SU-DHL-6 (cell line): ENCODE measurements at regions not wholly inside any gene's neighbourhood (a gene's known extent, or its start where the extent isn't known, plus 50 kb on each side); places are given as distances from the start of the nearest gene placed in this dataset.

Experiments used
- H2AFZ ChIP-seq: fragments of 200-600 bp; sonication (generic); 2 replicates; pipeline ENCODE4 v1.6.1; 2014; ENCODE audit warnings: low read depth, mild to moderate bottlenecking, moderate library complexity, mixed read lengths, antibody characterized with exemption, low read length; ENCODE audit not compliant: severe bottlenecking
- H3F3A ChIP-seq: fragments of 200-600 bp; shearing (Covaris generic); 2 replicates; pipeline ENCODE4 v1.6.0; 2016; ENCODE audit warnings: antibody characterized with exemption, mild to moderate bottlenecking; ENCODE audit not compliant: insufficient read depth
- H3K27ac ChIP-seq: fragments of 200-600 bp; sonication (generic); 2 replicates; pipeline ENCODE4 v1.5.1; 2016; ENCODE audit warnings: low read depth, mild to moderate bottlenecking, low read length, moderate library complexity, mixed read lengths
- H3K27me3 ChIP-seq: fragments of 200-600 bp; sonication (generic), shearing (Covaris generic); 2 replicates; pipeline ENCODE4 v1.6.0; 2014; ENCODE audit warnings: mild to moderate bottlenecking, low read length
- H3K36me3 ChIP-seq: fragments of 200-600 bp; sonication (generic); 2 replicates; pipeline ENCODE4 v1.6.1; 2014; ENCODE audit warnings: mild to moderate bottlenecking, low read length, mixed read lengths
- H3K4me2 ChIP-seq: fragments of 300-600, 200-600 bp; shearing (Covaris generic), sonication (generic); 2 replicates; pipeline ENCODE4 v1.6.0; 2014; ENCODE audit warnings: low read length, low read depth, mild to moderate bottlenecking; ENCODE audit not compliant: poor library complexity, severe bottlenecking
- H3K4me3 ChIP-seq: fragments of 200-600 bp; sonication (generic); 2 replicates; pipeline ENCODE4 v1.5.1; 2014; ENCODE audit warnings: antibody characterized with exemption, low read length, mild to moderate bottlenecking, mixed read lengths; ENCODE audit not compliant: insufficient read depth, poor library complexity, severe bottlenecking
- H3K79me2 ChIP-seq: fragments of 200-600 bp; sonication (generic); 2 replicates; pipeline ENCODE4 v1.6.1; 2014; ENCODE audit warnings: mild to moderate bottlenecking, low read length, moderate library complexity; ENCODE audit not compliant: insufficient read depth
- H3K9ac ChIP-seq: fragments of 200-600 bp; sonication (generic); 2 replicates; pipeline ENCODE4 v1.7.0; 2014; ENCODE audit warnings: mild to moderate bottlenecking, low read length
- H3K9me2 ChIP-seq: fragments of 200-600 bp; sonication (generic); replicated peaks from 2 replicates; pipeline ENCODE4 v1.6.1; 2014; ENCODE audit warnings: low read length; ENCODE audit not compliant: insufficient read depth
- H3K9me3 ChIP-seq: fragments of 200-600 bp; sonication (generic); 2 replicates; pipeline ENCODE4 v1.6.1; 2014; ENCODE audit warnings: low read length, mixed read lengths; ENCODE audit not compliant: insufficient read depth
- H4K20me1 ChIP-seq: fragments of 200-600 bp; sonication (generic); 2 replicates; pipeline ENCODE4 v1.6.1; 2014; ENCODE audit warnings: low read depth, mild to moderate bottlenecking, antibody characterized with exemption, low read length, moderate library complexity, mixed read lengths
- EZH2phosphoT487 ChIP-seq: fragments of 200-600 bp; sonication (generic), shearing (Covaris generic); conservative IDR thresholded peaks from 2 replicates; pipeline ENCODE4 v1.6.1; 2018; ENCODE audit warnings: mild to moderate bottlenecking, antibody characterized with exemption, low read length, moderate library complexity, mixed read lengths
- TF ChIP-seq, protein P1 (sequence below): fragments of 200-600 bp; sonication (generic); IDR thresholded peaks from one replicate; pipeline ENCODE4 v1.5.1; 2017; ENCODE audit warnings: antibody characterized with exemption, mild to moderate bottlenecking, low read length, moderate library complexity; ENCODE audit not compliant: insufficient read depth, poor library complexity, severe bottlenecking

DNA sequence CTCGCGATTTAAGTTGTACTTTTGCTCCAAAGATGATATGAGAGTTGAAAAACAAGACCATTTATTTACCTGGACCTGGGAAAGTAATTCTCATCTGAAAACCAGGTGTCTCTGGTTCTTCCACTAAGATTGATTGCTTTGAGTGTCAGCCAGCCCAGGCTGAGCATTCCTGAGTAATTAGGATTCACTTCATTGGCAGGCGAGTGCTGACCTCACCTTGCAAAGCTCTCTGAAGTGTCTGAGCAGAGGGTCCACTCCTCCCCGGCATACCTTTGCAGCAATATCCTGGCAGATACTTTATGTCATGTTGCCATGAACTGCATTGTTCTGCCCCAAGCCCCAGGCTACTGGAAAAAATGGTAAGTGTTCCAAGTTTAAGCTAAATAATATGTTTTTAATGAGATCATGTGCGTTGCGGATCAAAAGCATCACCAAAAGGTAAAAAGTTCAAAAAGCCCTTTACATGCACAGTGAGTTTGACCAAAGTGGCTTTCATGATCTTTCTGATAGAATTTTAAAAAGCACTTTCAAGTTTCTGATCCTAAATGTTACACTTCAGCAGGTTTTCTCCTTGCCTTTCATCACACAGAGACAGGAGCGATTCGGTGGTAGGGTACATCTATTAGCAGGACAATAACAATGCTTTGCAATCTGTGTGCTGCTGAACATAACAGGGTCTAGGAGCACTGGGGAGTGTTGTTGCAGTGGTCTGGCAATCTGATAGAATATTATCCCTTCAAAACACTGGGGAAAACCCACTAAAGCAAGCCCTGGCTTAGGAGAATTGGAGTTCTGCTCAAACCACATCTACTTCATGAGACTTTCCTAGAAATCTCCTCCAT, 127.8 kb upstream of the EEF1E1 start:
- Histone ChIP-seq H2AFZ (no peak overlapping the region), H3K27me3 (no peaks in the 10 kb centered on the region), H3K4me3 (no peak overlapping the region), H3K9me2 (no peaks in the 10 kb centered on the region), H3F3A (no peaks in the 10 kb centered on the region), H3K79me2 (no peaks in the 10 kb centered on the region), H3K9me3 (no peaks in the 10 kb centered on the region), H4K20me1 (no peaks in the 10 kb centered on the region), H3K9ac (no peak overlapping the region), H3K36me3 (no peaks in the 10 kb centered on the region), H3K4me2 (no peak overlapping the region), H3K27ac (no peak overlapping the region)
- TF ChIP-seq, protein P1, sequence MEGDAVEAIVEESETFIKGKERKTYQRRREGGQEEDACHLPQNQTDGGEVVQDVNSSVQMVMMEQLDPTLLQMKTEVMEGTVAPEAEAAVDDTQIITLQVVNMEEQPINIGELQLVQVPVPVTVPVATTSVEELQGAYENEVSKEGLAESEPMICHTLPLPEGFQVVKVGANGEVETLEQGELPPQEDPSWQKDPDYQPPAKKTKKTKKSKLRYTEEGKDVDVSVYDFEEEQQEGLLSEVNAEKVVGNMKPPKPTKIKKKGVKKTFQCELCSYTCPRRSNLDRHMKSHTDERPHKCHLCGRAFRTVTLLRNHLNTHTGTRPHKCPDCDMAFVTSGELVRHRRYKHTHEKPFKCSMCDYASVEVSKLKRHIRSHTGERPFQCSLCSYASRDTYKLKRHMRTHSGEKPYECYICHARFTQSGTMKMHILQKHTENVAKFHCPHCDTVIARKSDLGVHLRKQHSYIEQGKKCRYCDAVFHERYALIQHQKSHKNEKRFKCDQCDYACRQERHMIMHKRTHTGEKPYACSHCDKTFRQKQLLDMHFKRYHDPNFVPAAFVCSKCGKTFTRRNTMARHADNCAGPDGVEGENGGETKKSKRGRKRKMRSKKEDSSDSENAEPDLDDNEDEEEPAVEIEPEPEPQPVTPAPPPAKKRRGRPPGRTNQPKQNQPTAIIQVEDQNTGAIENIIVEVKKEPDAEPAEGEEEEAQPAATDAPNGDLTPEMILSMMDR, result no peak
- TF ChIP-seq EZH2phosphoT487, result no peak

DNA sequence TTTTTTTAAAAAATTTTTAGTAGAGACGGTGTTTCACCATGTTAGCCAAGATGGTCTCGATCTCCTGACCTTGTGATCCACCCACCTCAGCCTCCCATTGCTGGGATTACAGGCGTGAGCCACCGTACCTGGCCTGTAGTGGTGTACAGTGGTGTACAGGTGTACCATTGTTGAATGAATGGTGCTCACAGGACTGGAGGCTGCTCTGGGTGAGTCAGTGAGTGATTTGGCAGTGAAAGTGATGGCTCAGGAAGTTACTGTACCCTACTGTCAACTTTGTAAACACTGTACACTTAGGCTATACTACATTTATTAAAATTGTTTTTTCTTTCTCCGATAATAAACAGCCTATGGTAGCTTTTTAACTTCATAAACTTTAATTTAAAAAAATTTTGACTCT, 122.8 kb upstream of the EEF1E1 start:
- Histone ChIP-seq H4K20me1 (no peaks in the 10 kb centered on the region), H3K4me3 (no peak overlapping the region), H3K79me2 (no peaks in the 10 kb centered on the region), H3K27ac (no peak overlapping the region), H2AFZ (no peak overlapping the region), H3K9me3 (no peaks in the 10 kb centered on the region), H3F3A (no peaks in the 10 kb centered on the region), H3K27me3 (no peaks in the 10 kb centered on the region), H3K4me2 (no peak overlapping the region), H3K36me3 (no peaks in the 10 kb centered on the region), H3K9me2 (no peaks in the 10 kb centered on the region), H3K9ac (no peak overlapping the region)
- TF ChIP-seq, protein P1, result no peak
- no peak for TF ChIP-seq EZH2phosphoT487

DNA sequence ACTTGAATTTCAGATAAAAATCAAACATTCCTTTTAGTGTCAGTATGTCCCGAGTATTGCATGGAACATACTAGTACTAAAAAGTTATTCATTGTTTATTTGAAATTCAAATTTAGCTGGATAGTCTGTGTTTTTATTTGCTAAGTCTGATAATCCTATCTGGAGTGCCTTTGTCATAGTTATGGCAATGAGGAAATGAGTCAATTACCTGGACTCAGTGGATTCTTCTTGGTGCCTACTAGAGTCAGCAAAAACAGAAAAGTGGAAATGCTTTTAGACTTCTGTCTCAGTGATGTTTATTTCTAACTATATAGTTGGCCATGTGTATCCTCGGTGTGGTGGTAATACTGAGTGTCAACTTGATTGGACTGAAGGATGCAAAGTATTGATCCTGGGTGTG, 121.3 kb upstream of the EEF1E1 start:
- Histone ChIP-seq H3K9me3 (no peaks in the 10 kb centered on the region), H4K20me1 (no peaks in the 10 kb centered on the region), H3K36me3 (no peaks in the 10 kb centered on the region), H3K27ac (no peak overlapping the region), H3K9me2 (no peaks in the 10 kb centered on the region), H3K9ac (no peak overlapping the region), H3K79me2 (no peaks in the 10 kb centered on the region), H2AFZ (no peak overlapping the region), H3K4me3 (no peak overlapping the region), H3K4me2 (no peak overlapping the region), H3F3A (no peaks in the 10 kb centered on the region), H3K27me3 (no peaks in the 10 kb centered on the region)
- TF ChIP-seq, protein P1, result no peak
- no peak for TF ChIP-seq EZH2phosphoT487
